A549 (cell line): ENCODE measurements at regions not wholly inside any gene's neighbourhood (a gene's known extent, or its start where the extent isn't known, plus 50 kb on each side); places are given as distances from the start of the nearest gene placed in this dataset.

ENCODE experiments used
- ATAC-seq, 2 experiments: fragments of 200-7000 bp in 1 of 2; fragments of >200 bp in 1 of 2; cut with Nextera tagmentation in 1 of 2; cut with Tn5 transposase in 1 of 2; 3 replicates each; pipeline versions ENCODE4 v1.8.0 to v1.9.1; 2018 to 2020; ENCODE audit warnings: mild to moderate bottlenecking in 1 of 2, moderate library complexity in 1 of 2
- CTCF ChIA-PET: fragments of 300-600 bp; sonication (Branson Sonifier 250); formaldehyde crosslinking; extraction: SDS; loops from one replicate; lab custom pipeline; 2021; ENCODE audit warnings: antibody characterized with exemption, inconsistent platforms; lab: Yijun Ruan, JAX
- POLR2A ChIA-PET: fragments of 350-600 bp; formaldehyde crosslinking; extraction: SDS; loops from one replicate; lab custom pipeline; 2021; ENCODE audit warnings: antibody characterized with exemption, inconsistent platforms; lab: Yijun Ruan, JAX
- DNase-seq, 2 experiments: peaks; one replicate each; pipeline versions ENCODE4 v3.0.0 to v3.0.0-alpha.2; 2011 to 2016; ENCODE audit warnings: low read depth in 1 of 2, low spot score in 1 of 2
- FAIRE-seq: peaks from 2 replicates; lab custom pipeline; 2011; peaks lifted over from hg19 to GRCh38; lab: Jason Lieb, UNC
- H3K27ac ChIP-seq, 2 experiments: fragments of >200 bp; sonication (Bioruptor Twin); formaldehyde crosslinking; 3 replicates each; pipeline ENCODE4 v1.5.1; 2016 to 2017
- H3K4me1 ChIP-seq: fragments of >200 bp; sonication (Bioruptor Twin); formaldehyde crosslinking; 3 replicates; pipeline ENCODE4 v1.6.1; 2016
- H3K4me2 ChIP-seq: fragments of >200 bp; sonication (Bioruptor Twin); formaldehyde crosslinking; 3 replicates; pipeline ENCODE4 v1.6.1; 2016
- H3K4me3 ChIP-seq: fragments of >200 bp; sonication (Bioruptor Twin); formaldehyde crosslinking; 3 replicates; pipeline ENCODE4 v1.5.1; 2016
- H3K9me3 ChIP-seq: fragments of >200 bp; sonication (Bioruptor Twin); formaldehyde crosslinking; 3 replicates; pipeline ENCODE4 v1.6.1; 2016
- CHD2 ChIP-seq: fragments of 150-350 bp; IDR thresholded peaks from 2 replicates; pipeline ENCODE4 v1.6.1; 2014; ENCODE audit warnings: low read length; ENCODE audit not compliant: partially characterized antibody
- EHF ChIP-seq: fragments of 250-450 bp; sonication (Bioruptor Pico); IDR thresholded peaks from 2 replicates; pipeline ENCODE4 v1.5.0; 2020; ENCODE audit warnings: mild to moderate bottlenecking
- FOSB ChIP-seq: fragments of 250-450 bp; sonication (Bioruptor Pico); IDR thresholded peaks from 2 replicates; pipeline ENCODE4 v1.5.0; 2020; ENCODE audit warnings: mild to moderate bottlenecking, moderate library complexity
- FOSL2 ChIP-seq, 2 experiments: fragments of 450-650 bp in 1 of 2; fragments of >200 bp in 1 of 2; sonication (Bioruptor Twin) in 1 of 2; formaldehyde crosslinking; IDR thresholded peaks; 2 replicates each; pipeline versions ENCODE4 v1.5.0 to v1.6.1; 2016 to 2020; ENCODE audit warnings: mild to moderate bottlenecking in 1 of 2, moderate library complexity in 1 of 2
- FOXS1 ChIP-seq: fragments of 250-450 bp; sonication (Bioruptor Pico); IDR thresholded peaks from 2 replicates; pipeline ENCODE4 v1.5.0; 2020; ENCODE audit warnings: mild to moderate bottlenecking, moderate library complexity
- HEYL ChIP-seq: fragments of 250-450 bp; sonication (Bioruptor Pico); IDR thresholded peaks from 2 replicates; pipeline ENCODE4 v1.8.0; 2021; ENCODE audit warnings: mild to moderate bottlenecking, moderate library complexity
- HOXA7 ChIP-seq: fragments of 250-450 bp; sonication (Bioruptor Pico); IDR thresholded peaks from 2 replicates; pipeline ENCODE4 v1.5.0; 2020; ENCODE audit warnings: mild to moderate bottlenecking, moderate library complexity
- JUNB ChIP-seq: fragments of >200 bp; sonication (Bioruptor Twin); formaldehyde crosslinking; IDR thresholded peaks from 2 replicates; pipeline ENCODE4 v1.6.1; 2016
- MAFK ChIP-seq: fragments of 450-650 bp; IDR thresholded peaks from 2 replicates; pipeline ENCODE4 v1.6.1; 2014; ENCODE audit not compliant: partially characterized antibody
- NR3C1 ChIP-seq: fragments of >200 bp; sonication (Bioruptor Twin); formaldehyde crosslinking; IDR thresholded peaks from 3 replicates; pipeline ENCODE4 v1.6.1; 2017
- PHF8 ChIP-seq: fragments of 200-600 bp; sonication (generic); IDR thresholded peaks from 2 replicates; pipeline ENCODE4 v1.6.1; 2016; ENCODE audit warnings: low read depth, mild to moderate bottlenecking, antibody characterized with exemption, moderate library complexity, borderline replicate concordance
- TFCP2L1 ChIP-seq: fragments of 250-450 bp; sonication (Bioruptor Pico); IDR thresholded peaks from 2 replicates; pipeline ENCODE4 v1.5.0; 2021; ENCODE audit warnings: mild to moderate bottlenecking
- ZC3H11A ChIP-seq: fragments of 450-650 bp; IDR thresholded peaks from 2 replicates; pipeline ENCODE4 v1.6.1; 2014; ENCODE audit warnings: antibody characterized with exemption, mild to moderate bottlenecking
- ZNF302 ChIP-seq: fragments of 250-450 bp; sonication (Bioruptor Pico); IDR thresholded peaks from 2 replicates; pipeline ENCODE4 v1.9.0; 2021; ENCODE audit warnings: inconsistent platforms, mild to moderate bottlenecking, moderate library complexity
- WGBS: methylation state at CpG from one replicate; pipeline ENCODE4 v1.1.6; 2017; ENCODE audit errors: missing lambda C conversion rate; 5-methylcytosine and 5-hydroxymethylcytosine counted together
- TF ChIP-seq, protein P1 (sequence below): fragments of >200 bp; sonication (Bioruptor Twin); formaldehyde crosslinking; IDR thresholded peaks from 3 replicates; pipeline ENCODE4 v1.5.1; 2016
- TF ChIP-seq, protein P2 (sequence below): fragments of 200-600 bp; sonication (generic); IDR thresholded peaks from 2 replicates; pipeline ENCODE4 v1.6.1; 2016; ENCODE audit warnings: antibody characterized with exemption, mild to moderate bottlenecking, moderate library complexity
- TF ChIP-seq, protein P3 (sequence below): IDR thresholded peaks from 2 replicates; pipeline ENCODE4 v1.6.1; 2012

DNA sequence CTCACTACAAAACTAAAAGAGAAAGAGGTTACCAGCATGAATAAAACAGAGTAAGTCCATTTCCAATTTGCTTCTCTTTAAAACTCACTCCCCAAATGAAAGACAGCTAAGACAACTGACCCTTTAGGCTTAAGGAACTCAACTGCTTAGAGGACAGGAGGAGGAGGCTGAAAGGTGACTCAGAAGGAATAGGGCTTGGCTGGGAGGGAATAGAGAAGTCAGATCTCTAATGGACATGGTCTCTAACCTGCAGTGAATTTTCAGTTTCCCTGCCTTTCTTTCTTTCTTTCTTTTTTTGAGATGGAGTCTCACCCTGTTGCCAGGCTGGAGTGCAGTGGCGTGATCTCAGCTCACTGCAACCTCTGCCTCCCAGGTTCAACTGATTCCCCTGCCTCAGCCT is 261.8 kb upstream of the CLINT1 start:
- FAIRE-seq, result no peak
- Histone ChIP-seq H3K4me2 (no peak overlapping the region), H3K27ac (no peak overlapping the region), H3K4me3 (no peak overlapping the region), H3K9me3 (no peaks in the 10 kb centered on the region), H3K4me1 (no peaks in the 10 kb centered on the region)
- no peak for ATAC-seq
- WGBS, result 11% methylated on average over 1 of the region's 1 CpG
- POLR2A ChIA-PET, result no interaction called here
- CTCF ChIA-PET, result no interaction called here
- DNase-seq, result no peak
- TF ChIP-seq EHF (CRISPR knock-in tag) (no peak), JUNB (no peak), MAFK (no peak), FOSB (CRISPR knock-in tag) (no peak), FOXS1 (CRISPR knock-in tag) (no peak), ZC3H11A (no peak), ZNF302 (no peak), HOXA7 (CRISPR knock-in tag) (no peak)

DNA sequence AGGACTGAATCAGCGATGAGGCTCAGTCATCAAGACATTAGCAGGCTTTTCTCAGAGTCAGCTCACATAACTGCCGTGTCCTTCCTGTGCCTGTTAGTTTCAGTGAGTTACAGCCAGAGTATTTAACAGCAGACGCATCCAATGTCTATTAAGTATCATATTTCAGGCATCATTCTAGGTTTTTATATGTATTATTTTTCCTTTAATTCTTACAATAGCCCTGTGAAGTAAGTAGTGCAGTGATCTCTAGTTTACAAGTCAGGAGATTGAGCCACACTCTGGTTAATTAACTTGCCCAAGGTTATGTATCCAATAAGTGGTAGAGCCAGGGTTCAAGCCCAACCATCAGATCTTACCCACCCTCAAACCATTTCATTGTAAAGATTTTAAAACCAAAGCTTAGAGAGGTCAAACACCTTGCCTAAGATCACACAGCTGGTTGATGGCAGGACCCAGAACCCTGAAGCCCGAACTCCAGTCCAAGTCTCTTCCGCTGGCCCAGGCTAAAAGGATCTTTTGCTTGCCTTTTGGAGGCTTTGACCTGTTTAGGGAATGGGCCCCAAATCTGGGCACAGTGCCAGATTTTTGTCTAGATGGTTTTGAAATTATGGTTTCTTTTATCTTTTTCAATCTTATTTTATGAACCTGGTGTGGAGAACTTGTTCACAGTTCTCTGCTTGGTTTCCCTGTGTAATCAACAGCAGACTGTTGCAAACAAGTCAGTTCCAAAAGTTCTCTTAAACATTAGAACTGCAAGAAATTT is 261.2 kb upstream of the CLINT1 start:
- no peaks in the 10 kb centered on the region for H3K9me3 ChIP-seq
- ChIA-PET POLR2A (no interaction called here), CTCF (no interaction called here)
- no peak for FAIRE-seq
- H3K27ac ChIP-seq, result no peak overlapping the region
- no peaks in the 10 kb centered on the region for H3K4me1 ChIP-seq
- no peak overlapping the region for H3K4me3 ChIP-seq
- TF ChIP-seq, protein P1, sequence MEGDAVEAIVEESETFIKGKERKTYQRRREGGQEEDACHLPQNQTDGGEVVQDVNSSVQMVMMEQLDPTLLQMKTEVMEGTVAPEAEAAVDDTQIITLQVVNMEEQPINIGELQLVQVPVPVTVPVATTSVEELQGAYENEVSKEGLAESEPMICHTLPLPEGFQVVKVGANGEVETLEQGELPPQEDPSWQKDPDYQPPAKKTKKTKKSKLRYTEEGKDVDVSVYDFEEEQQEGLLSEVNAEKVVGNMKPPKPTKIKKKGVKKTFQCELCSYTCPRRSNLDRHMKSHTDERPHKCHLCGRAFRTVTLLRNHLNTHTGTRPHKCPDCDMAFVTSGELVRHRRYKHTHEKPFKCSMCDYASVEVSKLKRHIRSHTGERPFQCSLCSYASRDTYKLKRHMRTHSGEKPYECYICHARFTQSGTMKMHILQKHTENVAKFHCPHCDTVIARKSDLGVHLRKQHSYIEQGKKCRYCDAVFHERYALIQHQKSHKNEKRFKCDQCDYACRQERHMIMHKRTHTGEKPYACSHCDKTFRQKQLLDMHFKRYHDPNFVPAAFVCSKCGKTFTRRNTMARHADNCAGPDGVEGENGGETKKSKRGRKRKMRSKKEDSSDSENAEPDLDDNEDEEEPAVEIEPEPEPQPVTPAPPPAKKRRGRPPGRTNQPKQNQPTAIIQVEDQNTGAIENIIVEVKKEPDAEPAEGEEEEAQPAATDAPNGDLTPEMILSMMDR, result no peak
- no peak overlapping the region for H3K4me2 ChIP-seq
- 22% methylated on average over 5 of the region's 5 CpGs for WGBS
- DNase-seq, result no peak
- ATAC-seq, result no peak

DNA sequence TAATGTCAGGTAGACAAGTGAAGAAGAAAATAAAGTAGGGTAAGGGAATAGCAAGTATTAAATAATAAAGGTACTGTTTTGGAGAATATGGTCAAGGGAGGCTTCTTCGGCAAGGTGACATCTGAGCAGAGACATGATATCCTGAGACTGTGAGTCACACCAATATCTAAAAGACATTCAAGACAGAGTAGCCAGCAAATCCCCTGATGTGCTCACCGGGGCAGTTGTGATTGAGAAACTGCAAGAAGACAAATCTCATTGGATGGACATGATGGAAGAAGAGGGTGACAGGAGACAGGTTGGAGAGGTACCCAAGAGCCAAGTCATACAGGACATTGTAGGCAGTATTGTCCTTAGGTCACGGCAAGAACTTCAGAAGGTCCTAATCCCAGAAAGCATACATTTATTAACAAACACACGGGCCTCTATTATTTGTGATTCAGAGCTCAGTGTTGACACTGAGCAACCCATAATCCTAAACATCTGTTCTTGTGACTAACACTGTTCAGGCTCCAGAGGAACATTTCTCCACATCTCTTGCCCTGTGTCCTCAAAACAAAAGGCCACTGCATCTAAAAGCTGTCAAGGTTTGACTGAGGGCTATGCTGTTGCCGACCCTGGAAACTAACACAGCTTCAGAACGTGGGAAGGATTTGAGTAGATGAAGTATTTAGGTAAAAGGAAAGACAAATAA is 258.7 kb upstream of the CLINT1 start:
- TF ChIP-seq NR3C1, result no peak
- no peak for TF ChIP-seq HEYL (CRISPR knock-in tag)
- no peak for TF ChIP-seq CHD2
- TF ChIP-seq, protein P2, sequence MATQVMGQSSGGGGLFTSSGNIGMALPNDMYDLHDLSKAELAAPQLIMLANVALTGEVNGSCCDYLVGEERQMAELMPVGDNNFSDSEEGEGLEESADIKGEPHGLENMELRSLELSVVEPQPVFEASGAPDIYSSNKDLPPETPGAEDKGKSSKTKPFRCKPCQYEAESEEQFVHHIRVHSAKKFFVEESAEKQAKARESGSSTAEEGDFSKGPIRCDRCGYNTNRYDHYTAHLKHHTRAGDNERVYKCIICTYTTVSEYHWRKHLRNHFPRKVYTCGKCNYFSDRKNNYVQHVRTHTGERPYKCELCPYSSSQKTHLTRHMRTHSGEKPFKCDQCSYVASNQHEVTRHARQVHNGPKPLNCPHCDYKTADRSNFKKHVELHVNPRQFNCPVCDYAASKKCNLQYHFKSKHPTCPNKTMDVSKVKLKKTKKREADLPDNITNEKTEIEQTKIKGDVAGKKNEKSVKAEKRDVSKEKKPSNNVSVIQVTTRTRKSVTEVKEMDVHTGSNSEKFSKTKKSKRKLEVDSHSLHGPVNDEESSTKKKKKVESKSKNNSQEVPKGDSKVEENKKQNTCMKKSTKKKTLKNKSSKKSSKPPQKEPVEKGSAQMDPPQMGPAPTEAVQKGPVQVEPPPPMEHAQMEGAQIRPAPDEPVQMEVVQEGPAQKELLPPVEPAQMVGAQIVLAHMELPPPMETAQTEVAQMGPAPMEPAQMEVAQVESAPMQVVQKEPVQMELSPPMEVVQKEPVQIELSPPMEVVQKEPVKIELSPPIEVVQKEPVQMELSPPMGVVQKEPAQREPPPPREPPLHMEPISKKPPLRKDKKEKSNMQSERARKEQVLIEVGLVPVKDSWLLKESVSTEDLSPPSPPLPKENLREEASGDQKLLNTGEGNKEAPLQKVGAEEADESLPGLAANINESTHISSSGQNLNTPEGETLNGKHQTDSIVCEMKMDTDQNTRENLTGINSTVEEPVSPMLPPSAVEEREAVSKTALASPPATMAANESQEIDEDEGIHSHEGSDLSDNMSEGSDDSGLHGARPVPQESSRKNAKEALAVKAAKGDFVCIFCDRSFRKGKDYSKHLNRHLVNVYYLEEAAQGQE, result no peak
- no peak for TF ChIP-seq TFCP2L1 (CRISPR knock-in tag)
- TF ChIP-seq, protein P3, sequence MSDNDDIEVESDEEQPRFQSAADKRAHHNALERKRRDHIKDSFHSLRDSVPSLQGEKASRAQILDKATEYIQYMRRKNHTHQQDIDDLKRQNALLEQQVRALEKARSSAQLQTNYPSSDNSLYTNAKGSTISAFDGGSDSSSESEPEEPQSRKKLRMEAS, result no peak
- no peak for TF ChIP-seq PHF8
- TF ChIP-seq FOSL2 (IDR thresholded peaks at IDR 0.05), result no peak
- TF ChIP-seq FOSL2 (CRISPR knock-in tag; IDR thresholded peaks at IDR 0.05), result no peak
- no peak overlapping the region for H3K27ac ChIP-seq
- FAIRE-seq (no peak), ATAC-seq (no peak), DNase-seq (no peak)
- H3K4me3 ChIP-seq, result no peak overlapping the region
- POLR2A ChIA-PET, result no interaction called here
- WGBS, result 20% methylated on average over 6 of the region's 6 CpGs
- H3K9me3 ChIP-seq, result no peaks in the 10 kb centered on the region
- no peaks in the 10 kb centered on the region for H3K4me1 ChIP-seq
- CTCF ChIA-PET, result interaction anchor here (0.6 to 0.9 kb wide), 2 partner anchors 30 to 602 kb away, joined by 3 read pairs; no protein-coding TSS in a partner anchor
- no peak overlapping the region for H3K4me2 ChIP-seq
